HepG2 (cell line): ENCODE measurements at regions not wholly inside any gene's neighbourhood (a gene's known extent, or its start where the extent isn't known, plus 50 kb on each side); places are given as distances from the start of the nearest gene placed in this dataset.

Source experiments
- ATAC-seq: fragments of 200-7000 bp; cut with Tn5 transposase; 3 replicates; pipeline ENCODE4 v1.9.1; 2020; ENCODE audit warnings: mild to moderate bottlenecking, moderate library complexity
- BruUV-seq: library from RNA; stranded (reverse); fragments of 400-500 nt; replicated peaks from 2 replicates; lab custom pipeline; 2021; lab: Mats Ljungman, UMichigan
- CTCF ChIA-PET: fragments of 300-600 bp; formaldehyde crosslinking; extraction: SDS; loops from one replicate; lab custom pipeline; 2021; ENCODE audit warnings: low total read pairs, inconsistent platforms, low intra/inter-chr PET ratio; lab: Yijun Ruan, JAX
- POLR2A ChIA-PET: fragments of 350-600 bp; sonication (Branson Sonifier 250); formaldehyde crosslinking; loops from one replicate; lab custom pipeline; 2020; ENCODE audit warnings: antibody characterized with exemption, inconsistent platforms; lab: Yijun Ruan, JAX
- DNase-seq: peaks from one replicate; pipeline ENCODE4 v3.0.0-alpha.2; 2015; ENCODE audit warnings: low spot score
- FAIRE-seq: peaks from 3 replicates; lab custom pipeline; 2011; peaks lifted over from hg19 to GRCh38; lab: Jason Lieb, UNC
- H2AFZ ChIP-seq: one replicate; pipeline ENCODE4 v1.6.1; 2011; ENCODE audit warnings: low read length, inconsistent platforms
- H3K27ac ChIP-seq: fragments of 300-600 bp; 3 replicates; pipeline ENCODE4 v1.8.0; 2011; ENCODE audit warnings: mixed run types, mild to moderate bottlenecking, mixed read lengths, low read length, inconsistent platforms; ENCODE audit not compliant: insufficient read depth; ENCODE audit errors: extremely low read length
- H3K27me3 ChIP-seq, 2 experiments: fragments of 200-600 bp in 1 of 2; 2 replicates in 1 of 2; 3 replicates in 1 of 2; pipeline versions ENCODE4 v1.6.0 to v1.8.0; 2011; ENCODE audit warnings: low read length in 2 of 2, mild to moderate bottlenecking in 2 of 2, moderate library complexity in 2 of 2, inconsistent platforms in 1 of 2; ENCODE audit not compliant: insufficient read depth in 2 of 2, control insufficient read depth in 1 of 2
- H3K36me3 ChIP-seq, 2 experiments: fragments of 200-600 bp in 1 of 2; replicated peaks in 1 of 2; 2 replicates in 1 of 2; 3 replicates in 1 of 2; pipeline versions ENCODE4 v1.5.1 to v1.8.0; 2011; ENCODE audit warnings: low read length in 2 of 2, inconsistent platforms in 1 of 2; ENCODE audit not compliant: insufficient read depth in 2 of 2, control insufficient read depth in 1 of 2
- H3K4me1 ChIP-seq: 2 replicates; pipeline ENCODE4 v1.5.1; 2012; ENCODE audit warnings: low read length, inconsistent platforms; ENCODE audit not compliant: insufficient read depth
- H3K4me2 ChIP-seq: 2 replicates; pipeline ENCODE4 v1.6.0; 2011; ENCODE audit warnings: low read depth, low read length, inconsistent platforms
- H3K4me3 ChIP-seq, 3 experiments: fragments of 200-600 bp in 1 of 3; sonication (generic), shearing (Covaris generic) in 1 of 3; replicated peaks in 1 of 3; 2 replicates each; pipeline ENCODE4 v1.5.1; 2011 to 2016; ENCODE audit warnings: low read length in 3 of 3, inconsistent platforms in 2 of 3, low read depth in 2 of 3, mild to moderate bottlenecking in 2 of 3, control low read depth in 1 of 3, mixed read lengths in 1 of 3; ENCODE audit not compliant: insufficient read depth in 1 of 3
- H3K79me2 ChIP-seq: one replicate; pipeline ENCODE4 v1.6.1; 2011; ENCODE audit warnings: low read length, inconsistent platforms; ENCODE audit not compliant: insufficient read depth
- H3K9ac ChIP-seq: 2 replicates; pipeline ENCODE4 v1.6.0; 2011; ENCODE audit warnings: mild to moderate bottlenecking, low read depth, low read length, inconsistent platforms; ENCODE audit not compliant: insufficient read depth
- H3K9me3 ChIP-seq: 2 replicates; pipeline ENCODE4 v1.5.1; 2012; ENCODE audit warnings: mild to moderate bottlenecking, low read length
- H4K20me1 ChIP-seq: 2 replicates; pipeline ENCODE4 v1.6.0; 2011; ENCODE audit warnings: inconsistent platforms, mild to moderate bottlenecking, low read length, moderate library complexity; ENCODE audit not compliant: insufficient read depth
- ATAD3A ChIP-seq: sonication (generic); formaldehyde crosslinking; IDR thresholded peaks from 2 replicates; pipeline ENCODE4 v1.4.0; 2020; ENCODE audit warnings: missing genetic modification reagents
- ETV5 ChIP-seq: IDR thresholded peaks from 2 replicates; pipeline ENCODE4 v1.6.1; 2018; ENCODE audit warnings: missing biosample characterization, missing genetic modification reagents, inconsistent platforms, borderline replicate concordance
- ONECUT2 ChIP-seq: sonication (generic); formaldehyde crosslinking; IDR thresholded peaks from 2 replicates; pipeline ENCODE4 v1.4.0; 2020; ENCODE audit warnings: missing genetic modification reagents
- PHF5A ChIP-seq: IDR thresholded peaks from one replicate; pipeline ENCODE4 v1.6.1; 2018; ENCODE audit warnings: low read depth, missing genetic modification reagents; ENCODE audit not compliant: unreplicated experiment
- POLR2AphosphoS5 ChIP-seq: IDR thresholded peaks from 2 replicates; pipeline ENCODE4 v1.6.1; 2012; ENCODE audit warnings: low read depth, low read length
- RFX1 ChIP-seq: fragments of 450-650 bp; IDR thresholded peaks from 2 replicates; pipeline ENCODE4 v1.6.1; 2017
- ZFP1 ChIP-seq: IDR thresholded peaks from 2 replicates; pipeline ENCODE4 v1.6.1; 2016
- WGBS: methylation state at CpG from one replicate; pipeline ENCODE4 v1.1.6; 2017; ENCODE audit warnings: low lambda C conversion rate; 5-methylcytosine and 5-hydroxymethylcytosine counted together
- in situ Hi-C: cut with HindIII; loops from 2 replicates; pipeline ENCODE4 v1.10.0; 2017; ENCODE audit warnings: low pct_unique_long_range_greater_than_20kb; ENCODE audit not compliant: extremely low pct_ligation_motif_present
- intact Hi-C: fragments of 100-400 bp; cut with micrococcal nuclease; formaldehyde crosslinking; loops from one replicate; pipeline ENCODE4 v1.10.0; 2022; ENCODE audit not compliant: unreplicated experiment
- TF ChIP-seq, protein P1 (sequence below): sonication (generic); formaldehyde crosslinking; IDR thresholded peaks from 2 replicates; pipeline ENCODE4 v1.4.0; 2020; ENCODE audit warnings: missing genetic modification reagents
- TF ChIP-seq, protein P2 (sequence below): sonication (generic); formaldehyde crosslinking; IDR thresholded peaks from 2 replicates; pipeline ENCODE4 v1.9.0; 2021; ENCODE audit warnings: missing genetic modification reagents, mild to moderate bottlenecking, borderline replicate concordance
- TF ChIP-seq, protein P3 (sequence below): IDR thresholded peaks from 2 replicates; pipeline ENCODE4 v1.6.1; 2016; ENCODE audit warnings: missing compliant biosample characterization, missing genetic modification reagents, borderline replicate concordance
- TF ChIP-seq, protein P4 (sequence below): IDR thresholded peaks from 2 replicates; pipeline ENCODE4 v1.6.1; 2018; ENCODE audit warnings: missing genetic modification reagents

GRCh38 chr12:60529723-60530122, 933.9 kb downstream of the SLC16A7 start:
- in situ Hi-C loops (no loop called here), intact Hi-C loops (no loop called here)
- Histone ChIP-seq H3K27ac (no peak overlapping the region), H3K4me2 (no peak overlapping the region), H3K9ac (no peak overlapping the region), H4K20me1 (no peaks in the 10 kb centered on the region), H3K4me3 (no peak overlapping the region), H3K27me3 (no peaks in the 10 kb centered on the region), H2AFZ (no peak overlapping the region), H3K79me2 (no peaks in the 10 kb centered on the region), H3K4me1 (no peaks in the 10 kb centered on the region), H3K36me3 (no peaks in the 10 kb centered on the region), H3K9me3 (peaks cover 44% of the 10 kb centered on the region)
- no peak for DNase-seq
- BruUV-seq: no TSS peak
- TF ChIP-seq, protein P1, sequence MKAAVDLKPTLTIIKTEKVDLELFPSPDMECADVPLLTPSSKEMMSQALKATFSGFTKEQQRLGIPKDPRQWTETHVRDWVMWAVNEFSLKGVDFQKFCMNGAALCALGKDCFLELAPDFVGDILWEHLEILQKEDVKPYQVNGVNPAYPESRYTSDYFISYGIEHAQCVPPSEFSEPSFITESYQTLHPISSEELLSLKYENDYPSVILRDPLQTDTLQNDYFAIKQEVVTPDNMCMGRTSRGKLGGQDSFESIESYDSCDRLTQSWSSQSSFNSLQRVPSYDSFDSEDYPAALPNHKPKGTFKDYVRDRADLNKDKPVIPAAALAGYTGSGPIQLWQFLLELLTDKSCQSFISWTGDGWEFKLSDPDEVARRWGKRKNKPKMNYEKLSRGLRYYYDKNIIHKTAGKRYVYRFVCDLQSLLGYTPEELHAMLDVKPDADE (CRISPR knock-in tag): no peak
- TF ChIP-seq, protein P2, sequence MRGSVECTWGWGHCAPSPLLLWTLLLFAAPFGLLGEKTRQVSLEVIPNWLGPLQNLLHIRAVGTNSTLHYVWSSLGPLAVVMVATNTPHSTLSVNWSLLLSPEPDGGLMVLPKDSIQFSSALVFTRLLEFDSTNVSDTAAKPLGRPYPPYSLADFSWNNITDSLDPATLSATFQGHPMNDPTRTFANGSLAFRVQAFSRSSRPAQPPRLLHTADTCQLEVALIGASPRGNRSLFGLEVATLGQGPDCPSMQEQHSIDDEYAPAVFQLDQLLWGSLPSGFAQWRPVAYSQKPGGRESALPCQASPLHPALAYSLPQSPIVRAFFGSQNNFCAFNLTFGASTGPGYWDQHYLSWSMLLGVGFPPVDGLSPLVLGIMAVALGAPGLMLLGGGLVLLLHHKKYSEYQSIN (CRISPR knock-in tag): no peak
- TF ChIP-seq POLR2AphosphoS5 (no peak), ETV5 (CRISPR knock-in tag) (no peak), ONECUT2 (CRISPR knock-in tag) (no peak), PHF5A (no peak), RFX1 (no peak), ATAD3A (CRISPR knock-in tag) (no peak), ZFP1 (CRISPR knock-in tag) (no peak)
- TF ChIP-seq, protein P3, sequence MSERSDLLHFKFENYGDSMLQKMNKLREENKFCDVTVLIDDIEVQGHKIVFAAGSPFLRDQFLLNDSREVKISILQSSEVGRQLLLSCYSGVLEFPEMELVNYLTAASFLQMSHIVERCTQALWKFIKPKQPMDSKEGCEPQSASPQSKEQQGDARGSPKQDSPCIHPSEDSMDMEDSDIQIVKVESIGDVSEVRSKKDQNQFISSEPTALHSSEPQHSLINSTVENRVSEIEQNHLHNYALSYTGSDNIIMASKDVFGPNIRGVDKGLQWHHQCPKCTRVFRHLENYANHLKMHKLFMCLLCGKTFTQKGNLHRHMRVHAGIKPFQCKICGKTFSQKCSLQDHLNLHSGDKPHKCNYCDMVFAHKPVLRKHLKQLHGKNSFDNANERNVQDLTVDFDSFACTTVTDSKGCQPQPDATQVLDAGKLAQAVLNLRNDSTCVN: no peak
- TF ChIP-seq, protein P4, sequence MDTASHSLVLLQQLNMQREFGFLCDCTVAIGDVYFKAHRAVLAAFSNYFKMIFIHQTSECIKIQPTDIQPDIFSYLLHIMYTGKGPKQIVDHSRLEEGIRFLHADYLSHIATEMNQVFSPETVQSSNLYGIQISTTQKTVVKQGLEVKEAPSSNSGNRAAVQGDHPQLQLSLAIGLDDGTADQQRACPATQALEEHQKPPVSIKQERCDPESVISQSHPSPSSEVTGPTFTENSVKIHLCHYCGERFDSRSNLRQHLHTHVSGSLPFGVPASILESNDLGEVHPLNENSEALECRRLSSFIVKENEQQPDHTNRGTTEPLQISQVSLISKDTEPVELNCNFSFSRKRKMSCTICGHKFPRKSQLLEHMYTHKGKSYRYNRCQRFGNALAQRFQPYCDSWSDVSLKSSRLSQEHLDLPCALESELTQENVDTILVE: no peak
- no peak for ATAC-seq
- ChIA-PET POLR2A (no interaction called here), CTCF (no interaction called here)
- whole genome bisulfite sequencing: no CpG with 5 or more reads among the region's 1 CpG
- no peak for FAIRE-seq
